NT2/D1 (cell line): ENCODE measurements at regions not wholly inside any gene's neighbourhood (a gene's known extent, or its start where the extent isn't known, plus 50 kb on each side); places are given as distances from the start of the nearest gene placed in this dataset.
"Not testable (repeated sequence)": the region's sequence is repeated elsewhere in the genome, so short reads cannot be mapped to it uniquely, and the experiment has no call there.

Source experiments
- SUZ12 ChIP-seq: IDR thresholded peaks from 2 replicates; pipeline ENCODE4 v1.6.1; 2011; ENCODE audit not compliant: insufficient read length, insufficient read depth; ENCODE audit errors: extremely low read depth
- YY1 ChIP-seq: IDR thresholded peaks from 2 replicates; pipeline ENCODE4 v1.6.1; 2011; ENCODE audit not compliant: insufficient read length, insufficient read depth

- not testable (repeated sequence) for TF ChIP-seq SUZ12, YY1
These were observed 57.5 kb upstream of the WNT7B start for GRCh38 chr22:46034480-46034879.
